Natural killer cell (primary cell): ENCODE measurements at regions not wholly inside any gene's neighbourhood (a gene's known extent, or its start where the extent isn't known, plus 50 kb on each side); places are given as distances from the start of the nearest gene placed in this dataset.

Experiments
- ATAC-seq, 3 donors: fragments of 150-1000 bp in 2 of 3; fragments of 200-7000 bp in 1 of 3; cut with Tn5 transposase; 1 replicate in 1 of 3; 2 replicates in 2 of 3; pipeline ENCODE4 v1.10.0; 2021; ENCODE audit warnings: mild to moderate bottlenecking in 2 of 3, moderate library complexity in 2 of 3
- DNase-seq, 2 donors: peaks; one replicate each; pipeline versions ENCODE4 v3.0.0 to v3.0.0-alpha.2; 2013 to 2021; ENCODE audit warnings: mixed read lengths in 1 of 2
- H3K27ac ChIP-seq: one replicate; pipeline ENCODE4 v1.5.1; 2013; ENCODE audit warnings: mild to moderate bottlenecking, low read length
- H3K27me3 ChIP-seq: one replicate; pipeline ENCODE4 v1.6.1; 2013; ENCODE audit warnings: low read length; ENCODE audit not compliant: control insufficient read depth, insufficient read depth
- H3K36me3 ChIP-seq: one replicate; pipeline ENCODE4 v1.6.1; 2013; ENCODE audit warnings: low read length; ENCODE audit not compliant: control insufficient read depth, insufficient read depth
- H3K4me1 ChIP-seq: one replicate; pipeline ENCODE4 v1.6.1; 2013; ENCODE audit warnings: low read length; ENCODE audit not compliant: control insufficient read depth, insufficient read depth
- H3K4me3 ChIP-seq: one replicate; pipeline ENCODE4 v1.5.1; 2013; ENCODE audit warnings: low read length
- H3K9me3 ChIP-seq: one replicate; pipeline ENCODE4 v1.6.1; 2013; ENCODE audit warnings: low read length; ENCODE audit not compliant: control insufficient read depth, insufficient read depth
- H3K27ac Mint-ChIP-seq, 2 donors: one replicate each; pipeline ENCODE4 v1.8.0; 2022; ENCODE audit warnings: mild to moderate bottlenecking in 2 of 2, mixed read lengths in 2 of 2, moderate library complexity in 1 of 2
- H3K27me3 Mint-ChIP-seq, 2 donors: one replicate each; pipeline ENCODE4 v1.8.0; 2022; ENCODE audit warnings: low read depth in 2 of 2, mixed read lengths in 2 of 2
- H3K36me3 Mint-ChIP-seq: one replicate; pipeline ENCODE4 v1.8.0; 2022; ENCODE audit warnings: mixed read lengths
- H3K4me1 Mint-ChIP-seq, 2 donors: one replicate each; pipeline ENCODE4 v1.8.0; 2022; ENCODE audit warnings: mixed read lengths in 2 of 2
- H3K4me3 Mint-ChIP-seq: one replicate; pipeline ENCODE4 v1.8.0; 2022; ENCODE audit warnings: mild to moderate bottlenecking, moderate library complexity, mixed read lengths
- H3K9me3 Mint-ChIP-seq, 2 donors: one replicate each; pipeline ENCODE4 v1.8.0; 2022; ENCODE audit warnings: mixed read lengths in 2 of 2
- WGBS: methylation state at CpG from one replicate; pipeline ENCODE4 v1.1.7; 2013; ENCODE audit warnings: missing lambda C conversion rate; ENCODE audit not compliant: insufficient coverage; 5-methylcytosine and 5-hydroxymethylcytosine counted together
- intact Hi-C: fragments of 100-400 bp; cut with micrococcal nuclease; formaldehyde crosslinking; loops from one replicate; pipeline ENCODE4 v1.14.2; 2022
- TF ChIP-seq, protein P1 (sequence below): fragments of 200-600 bp; IDR thresholded peaks from one replicate; pipeline ENCODE4 v1.8.0; 2022; ENCODE audit warnings: antibody characterized with exemption

GRCh38 chr20:12077875-12078274 is 160.2 kb downstream of the BTBD3 start:
- H3K27ac Mint-ChIP-seq: no peak overlapping the region
- 94% methylated on average over 7 of the region's 7 CpGs for WGBS
- TF ChIP-seq, protein P1, sequence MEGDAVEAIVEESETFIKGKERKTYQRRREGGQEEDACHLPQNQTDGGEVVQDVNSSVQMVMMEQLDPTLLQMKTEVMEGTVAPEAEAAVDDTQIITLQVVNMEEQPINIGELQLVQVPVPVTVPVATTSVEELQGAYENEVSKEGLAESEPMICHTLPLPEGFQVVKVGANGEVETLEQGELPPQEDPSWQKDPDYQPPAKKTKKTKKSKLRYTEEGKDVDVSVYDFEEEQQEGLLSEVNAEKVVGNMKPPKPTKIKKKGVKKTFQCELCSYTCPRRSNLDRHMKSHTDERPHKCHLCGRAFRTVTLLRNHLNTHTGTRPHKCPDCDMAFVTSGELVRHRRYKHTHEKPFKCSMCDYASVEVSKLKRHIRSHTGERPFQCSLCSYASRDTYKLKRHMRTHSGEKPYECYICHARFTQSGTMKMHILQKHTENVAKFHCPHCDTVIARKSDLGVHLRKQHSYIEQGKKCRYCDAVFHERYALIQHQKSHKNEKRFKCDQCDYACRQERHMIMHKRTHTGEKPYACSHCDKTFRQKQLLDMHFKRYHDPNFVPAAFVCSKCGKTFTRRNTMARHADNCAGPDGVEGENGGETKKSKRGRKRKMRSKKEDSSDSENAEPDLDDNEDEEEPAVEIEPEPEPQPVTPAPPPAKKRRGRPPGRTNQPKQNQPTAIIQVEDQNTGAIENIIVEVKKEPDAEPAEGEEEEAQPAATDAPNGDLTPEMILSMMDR: no peak
- H3K4me3 Mint-ChIP-seq: no peak overlapping the region
- H3K4me3 ChIP-seq: no peak overlapping the region
- ATAC-seq: no peak
- peaks cover 6% of the 10 kb centered on the region in 2 donors for H3K9me3 Mint-ChIP-seq
- H3K27me3 Mint-ChIP-seq: no peaks in the 10 kb centered on the region
- H3K27ac ChIP-seq: no peak overlapping the region
- no peaks in the 10 kb centered on the region for H3K4me1 Mint-ChIP-seq
- H3K36me3 ChIP-seq: no peaks in the 10 kb centered on the region
- no peaks in the 10 kb centered on the region for H3K9me3 ChIP-seq
- H3K36me3 Mint-ChIP-seq: no peaks in the 10 kb centered on the region
- DNase-seq: no peak
- no peaks in the 10 kb centered on the region for H3K27me3 ChIP-seq
- intact Hi-C loops: no loop called here
- H3K4me1 ChIP-seq: no peaks in the 10 kb centered on the region

DNA sequence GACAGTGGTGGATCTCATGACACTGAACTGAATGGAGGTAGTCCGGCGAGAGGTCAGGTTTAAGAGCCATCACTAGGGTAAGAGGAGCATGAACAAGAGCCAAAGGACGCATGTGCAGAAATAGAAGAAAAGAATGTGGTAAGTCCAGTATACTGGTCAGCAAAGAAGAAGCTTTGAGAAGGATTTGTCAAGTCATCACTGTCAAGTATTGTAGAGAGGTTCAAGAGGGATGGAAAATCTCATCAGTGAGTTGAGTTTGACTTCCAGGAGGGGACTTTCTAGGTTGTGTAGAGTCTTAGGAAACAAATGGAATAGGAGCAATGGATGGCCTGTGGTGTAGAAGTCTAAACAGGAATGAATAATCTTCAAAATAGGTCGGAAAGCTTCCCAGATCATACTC is 161.8 kb downstream of the BTBD3 start:
- no peaks in the 10 kb centered on the region for H3K36me3 Mint-ChIP-seq
- Histone ChIP-seq H3K27me3 (no peaks in the 10 kb centered on the region), H3K4me1 (no peaks in the 10 kb centered on the region), H3K36me3 (no peaks in the 10 kb centered on the region), H3K9me3 (no peaks in the 10 kb centered on the region), H3K4me3 (no peak overlapping the region), H3K27ac (no peak overlapping the region)
- no peaks in the 10 kb centered on the region for H3K27me3 Mint-ChIP-seq
- H3K4me3 Mint-ChIP-seq: no peak overlapping the region
- WGBS: 91% methylated on average over 3 of the region's 4 CpGs
- H3K4me1 Mint-ChIP-seq: no peaks in the 10 kb centered on the region
- DNase-seq (no peak), ATAC-seq (no peak)
- intact Hi-C loops: no loop called here
- TF ChIP-seq, protein P1: no peak
- H3K9me3 Mint-ChIP-seq: peaks cover 6 to 7% of the 10 kb centered on the region in 2 donors
- no peak overlapping the region for H3K27ac Mint-ChIP-seq

GRCh38 chr20:12083269-12083668 is 165.6 kb downstream of the BTBD3 start:
- DNase-seq: no peak
- Mint-ChIP-seq H3K4me3 (no peak overlapping the region), H3K9me3 (peaks cover 6 to 10% of the 10 kb centered on the region in 2 donors), H3K36me3 (no peaks in the 10 kb centered on the region), H3K27ac (no peak overlapping the region), H3K4me1 (no peaks in the 10 kb centered on the region), H3K27me3 (no peaks in the 10 kb centered on the region)
- intact Hi-C loops: no loop called here
- Histone ChIP-seq H3K9me3 (no peaks in the 10 kb centered on the region), H3K36me3 (no peaks in the 10 kb centered on the region), H3K4me1 (no peaks in the 10 kb centered on the region), H3K27me3 (no peaks in the 10 kb centered on the region), H3K4me3 (no peak overlapping the region), H3K27ac (no peak overlapping the region)
- TF ChIP-seq, protein P1: no peak
- no CpG with 5 or more reads among the region's 2 CpGs for WGBS
- ATAC-seq: no peak

DNA sequence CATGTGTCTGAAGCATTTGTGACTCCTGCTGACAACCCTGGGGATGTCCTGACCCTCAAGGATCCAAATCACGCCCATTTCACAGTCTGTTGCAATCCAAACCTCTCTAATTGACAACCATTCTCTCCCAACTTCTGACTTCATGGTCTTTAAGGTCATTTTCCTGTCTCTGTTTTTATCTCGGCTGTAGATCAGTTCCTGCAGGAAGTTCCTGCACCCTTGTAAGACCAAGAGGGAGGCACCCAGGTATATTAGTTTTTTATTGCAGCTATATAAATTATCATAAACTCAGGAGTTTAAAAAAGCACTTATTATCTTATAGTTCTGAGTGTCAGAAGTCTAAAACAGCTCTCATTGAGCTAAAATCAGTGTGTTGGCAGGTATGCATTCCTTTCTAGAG is 166.8 kb downstream of the BTBD3 start:
- H3K4me1 ChIP-seq: no peaks in the 10 kb centered on the region
- H3K36me3 Mint-ChIP-seq: no peaks in the 10 kb centered on the region
- H3K27me3 ChIP-seq: no peaks in the 10 kb centered on the region
- no peaks in the 10 kb centered on the region for H3K4me1 Mint-ChIP-seq
- H3K4me3 ChIP-seq: no peak overlapping the region
- H3K9me3 ChIP-seq: no peaks in the 10 kb centered on the region
- H3K27ac ChIP-seq: no peak overlapping the region
- H3K4me3 Mint-ChIP-seq: no peak overlapping the region
- TF ChIP-seq, protein P1: no peak
- H3K27ac Mint-ChIP-seq: no peak overlapping the region
- H3K27me3 Mint-ChIP-seq: no peaks in the 10 kb centered on the region
- WGBS: 86% methylated on average over 1 of the region's 2 CpGs
- ATAC-seq: no peak
- no peak for DNase-seq
- H3K9me3 Mint-ChIP-seq: peaks cover under 1 to 7% of the 10 kb centered on the region in 2 donors
- H3K36me3 ChIP-seq: no peaks in the 10 kb centered on the region
- intact Hi-C loops: no loop called here
